Duodenal mucosa (tissue), 2 donors: ENCODE measurements at regions not wholly inside any gene's neighbourhood (a gene's known extent, or its start where the extent isn't known, plus 50 kb on each side); places are given as distances from the start of the nearest gene placed in this dataset.

Source experiments
- H3K27ac ChIP-seq: one replicate; pipeline ENCODE4 v1.7.0; 2013; ENCODE audit warnings: low read depth, low read length
- H3K27me3 ChIP-seq, 2 donors: one replicate each; pipeline ENCODE4 v1.7.0; 2013; ENCODE audit warnings: low read length in 2 of 2, control low read depth in 1 of 2; ENCODE audit not compliant: insufficient read depth in 2 of 2, control insufficient read depth in 1 of 2
- H3K36me3 ChIP-seq, 2 donors: one replicate each; pipeline ENCODE4 v1.7.0; 2013; ENCODE audit warnings: low read length in 2 of 2, control low read depth in 1 of 2; ENCODE audit not compliant: insufficient read depth in 2 of 2, control insufficient read depth in 1 of 2
- H3K4me1 ChIP-seq, 2 donors: one replicate each; pipeline ENCODE4 v1.7.0; 2013; ENCODE audit warnings: low read length in 2 of 2, control low read depth in 1 of 2; ENCODE audit not compliant: insufficient read depth in 2 of 2, control insufficient read depth in 1 of 2
- H3K4me3 ChIP-seq, 2 donors: one replicate each; pipeline ENCODE4 v1.7.0; 2013; ENCODE audit warnings: low read length in 2 of 2, low read depth in 1 of 2
- H3K9ac ChIP-seq, 2 donors: one replicate each; pipeline ENCODE4 v1.7.0; 2013; ENCODE audit warnings: low read length in 2 of 2, low read depth in 1 of 2
- H3K9me3 ChIP-seq, 2 donors: one replicate each; pipeline ENCODE4 v1.7.0; 2013; ENCODE audit warnings: low read length in 2 of 2, control low read depth in 1 of 2; ENCODE audit not compliant: control insufficient read depth in 1 of 2

GRCh38 chr17:74108126-74108705 is 95.3 kb upstream of the RPL38 start:
- Histone ChIP-seq H3K36me3 (no peaks in the 10 kb centered on the region), H3K9me3 (no peaks in the 10 kb centered on the region), H3K4me1 (no peaks in the 10 kb centered on the region), H3K9ac (no peak overlapping the region), H3K27me3 (peaks cover 3 to 12% of the 10 kb centered on the region in 2 donors), H3K4me3 (no peak overlapping the region), H3K27ac (no peak overlapping the region)

- H3K9me3 ChIP-seq, result no peaks in the 10 kb centered on the region
- no peak overlapping the region for H3K9ac ChIP-seq
- H3K4me3 ChIP-seq, result no peak overlapping the region
- H3K4me1 ChIP-seq, result no peaks in the 10 kb centered on the region
- H3K36me3 ChIP-seq, result no peaks in the 10 kb centered on the region
- H3K27me3 ChIP-seq, result peaks cover 9 to 12% of the 10 kb centered on the region in 2 donors
- H3K27ac ChIP-seq, result no peak overlapping the region
Measured at GRCh38 chr17:74110467-74110866, 93.0 kb upstream of the RPL38 start.

GRCh38 chr17:74113326-74113725 is 90.2 kb upstream of the RPL38 start:
- H3K27ac ChIP-seq, result no peak overlapping the region
- H3K4me3 ChIP-seq, result no peak overlapping the region
- no peak overlapping the region for H3K9ac ChIP-seq
- H3K36me3 ChIP-seq, result no peaks in the 10 kb centered on the region
- H3K9me3 ChIP-seq, result no peaks in the 10 kb centered on the region
- no peaks in the 10 kb centered on the region for H3K4me1 ChIP-seq
- H3K27me3 ChIP-seq, result peaks cover 5 to 18% of the 10 kb centered on the region in 2 donors

GRCh38 chr17:74113952-74114351 is 89.5 kb upstream of the RPL38 start:
- Histone ChIP-seq H3K27ac (no peak overlapping the region), H3K36me3 (no peaks in the 10 kb centered on the region), H3K9ac (no peak overlapping the region), H3K4me3 (no peak overlapping the region), H3K27me3 (peaks cover 5 to 18% of the 10 kb centered on the region in 2 donors), H3K9me3 (no peaks in the 10 kb centered on the region), H3K4me1 (no peaks in the 10 kb centered on the region)

- no peaks in the 10 kb centered on the region for H3K4me1 ChIP-seq
- H3K4me3 ChIP-seq, result no peak overlapping the region
- H3K9me3 ChIP-seq, result no peaks in the 10 kb centered on the region
- peaks cover 0 to 18% of the 10 kb centered on the region in 2 donors for H3K27me3 ChIP-seq
- H3K36me3 ChIP-seq, result no peaks in the 10 kb centered on the region
- no peak overlapping the region for H3K27ac ChIP-seq
- H3K9ac ChIP-seq, result no peak overlapping the region
Measured at GRCh38 chr17:74114881-74115470, 88.5 kb upstream of the RPL38 start.

- no peak overlapping the region for H3K4me3 ChIP-seq
- no peaks in the 10 kb centered on the region for H3K36me3 ChIP-seq
- H3K9ac ChIP-seq, result no peak overlapping the region
- H3K4me1 ChIP-seq, result no peaks in the 10 kb centered on the region
- no peaks in the 10 kb centered on the region for H3K9me3 ChIP-seq
- H3K27ac ChIP-seq, result no peak overlapping the region
- peaks cover 0 to 18% of the 10 kb centered on the region in 2 donors for H3K27me3 ChIP-seq
Measured at GRCh38 chr17:74115586-74115985, 87.9 kb upstream of the RPL38 start.

GRCh38 chr17:74116087-74116717 is 87.3 kb upstream of the RPL38 start:
- no peaks in the 10 kb centered on the region for H3K9me3 ChIP-seq
- peaks cover 0 to 18% of the 10 kb centered on the region in 2 donors for H3K27me3 ChIP-seq
- H3K9ac ChIP-seq, result no peak overlapping the region
- no peaks in the 10 kb centered on the region for H3K36me3 ChIP-seq
- no peaks in the 10 kb centered on the region for H3K4me1 ChIP-seq
- H3K4me3 ChIP-seq, result no peak overlapping the region
- H3K27ac ChIP-seq, result no peak overlapping the region

GRCh38 chr17:74117087-74117698 is 86.3 kb upstream of the RPL38 start:
- peaks cover 0 to 18% of the 10 kb centered on the region in 2 donors for H3K27me3 ChIP-seq

GRCh38 chr17:74117999-74118421 is 85.5 kb upstream of the RPL38 start:
- no peak overlapping the region for H3K9ac ChIP-seq
- no peak overlapping the region for H3K27ac ChIP-seq
- H3K4me1 ChIP-seq, result no peaks in the 10 kb centered on the region
- no peaks in the 10 kb centered on the region for H3K36me3 ChIP-seq
- H3K27me3 ChIP-seq, result peaks cover 0 to 18% of the 10 kb centered on the region in 2 donors
- H3K4me3 ChIP-seq, result no peak overlapping the region
- H3K9me3 ChIP-seq, result no peaks in the 10 kb centered on the region

More at GRCh38 chr17:74117087-74117698, 86.3 kb upstream of the RPL38 start:
- H3K27ac ChIP-seq, result no peak overlapping the region
- no peaks in the 10 kb centered on the region for H3K4me1 ChIP-seq
- no peak overlapping the region for H3K9ac ChIP-seq
- H3K4me3 ChIP-seq, result no peak overlapping the region
- no peaks in the 10 kb centered on the region for H3K36me3 ChIP-seq
- H3K9me3 ChIP-seq, result no peaks in the 10 kb centered on the region

GRCh38 chr17:74118504-74118903 is 85.0 kb upstream of the RPL38 start:
- Histone ChIP-seq H3K4me3 (no peak overlapping the region), H3K27me3 (peaks cover 0 to 18% of the 10 kb centered on the region in 2 donors), H3K4me1 (no peaks in the 10 kb centered on the region), H3K27ac (no peak overlapping the region), H3K36me3 (no peaks in the 10 kb centered on the region), H3K9me3 (no peaks in the 10 kb centered on the region), H3K9ac (no peak overlapping the region)
